CD1c-positive myeloid dendritic cell (primary cell): ENCODE measurements at regions not wholly inside any gene's neighbourhood (a gene's known extent, or its start where the extent isn't known, plus 50 kb on each side); places are given as distances from the start of the nearest gene placed in this dataset.
"Not testable (repeated sequence)": the region's sequence is repeated elsewhere in the genome, so short reads cannot be mapped to it uniquely, and the experiment has no call there.

Source experiments
- DNase-seq: peaks from one replicate; pipeline ENCODE4 v3.0.0-alpha.2; 2016; ENCODE audit errors: extremely low spot score

DNA sequence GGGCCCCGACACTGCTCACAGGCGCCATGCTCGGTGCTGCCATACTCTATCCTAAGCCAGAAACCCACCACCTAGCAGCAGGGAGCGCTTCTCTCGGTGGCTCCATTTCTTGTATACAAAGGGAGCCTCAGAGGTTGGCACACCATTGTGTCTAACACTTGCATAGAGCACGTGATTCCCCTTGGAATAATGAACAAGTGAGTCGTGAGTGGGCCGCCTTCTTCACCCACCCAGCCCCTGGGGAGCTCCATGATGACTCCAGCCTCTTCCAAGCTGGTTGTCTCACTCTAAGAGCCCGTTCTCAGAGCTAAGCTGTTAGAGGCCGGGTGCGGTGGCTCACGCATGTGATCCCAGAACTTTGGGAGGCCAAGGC is 82.3 kb upstream of the ZNF469 start:
- no peak for DNase-seq

DNA sequence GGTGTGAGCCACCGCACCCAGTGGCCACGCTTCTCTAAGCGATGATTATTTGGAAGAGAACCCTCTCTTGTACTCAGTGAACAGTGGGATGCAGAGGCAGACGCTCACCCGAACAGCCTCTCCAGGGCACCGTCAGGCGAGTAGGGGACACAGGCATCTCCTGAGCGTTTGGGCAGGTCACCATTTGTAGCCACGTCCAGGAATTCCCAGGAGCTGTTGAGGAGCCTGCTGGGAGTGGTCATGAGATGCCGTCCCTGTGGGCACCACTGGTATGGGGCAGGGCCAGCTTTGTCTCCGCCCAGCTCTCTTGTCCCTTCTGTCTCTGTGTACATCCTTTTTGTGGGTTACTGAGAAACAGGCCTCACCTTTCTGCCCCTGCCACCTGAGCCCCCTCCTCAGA is 81.3 kb upstream of the ZNF469 start:
- no peak for DNase-seq

- no peak for DNase-seq
Observed at GRCh38 chr16:88301886-88302285, 80.9 kb upstream of the ZNF469 start.

DNA sequence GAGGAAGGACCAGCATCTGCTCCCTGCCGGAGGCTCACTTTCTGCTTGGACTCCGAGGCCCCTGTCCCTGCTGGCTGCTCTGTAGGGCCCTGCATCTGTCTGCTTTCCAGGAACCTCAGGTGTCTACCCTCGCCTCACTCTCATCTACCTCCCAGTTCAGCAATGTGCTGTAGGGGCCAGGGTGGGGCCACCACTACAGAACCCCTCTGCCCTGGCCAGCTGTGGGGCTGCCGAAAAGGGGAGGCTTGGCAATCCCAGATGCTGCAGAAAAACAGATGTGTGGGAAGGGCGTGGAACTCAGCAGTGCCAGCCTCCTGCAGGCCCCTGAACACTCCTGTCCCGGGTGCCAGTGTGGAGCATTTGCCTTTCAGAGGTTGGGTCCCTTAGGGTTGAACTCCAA is 80.1 kb upstream of the ZNF469 start:
- DNase-seq: no peak

- DNase-seq: no peak
Observed at GRCh38 chr16:88303405-88303804, 79.4 kb upstream of the ZNF469 start.

DNA sequence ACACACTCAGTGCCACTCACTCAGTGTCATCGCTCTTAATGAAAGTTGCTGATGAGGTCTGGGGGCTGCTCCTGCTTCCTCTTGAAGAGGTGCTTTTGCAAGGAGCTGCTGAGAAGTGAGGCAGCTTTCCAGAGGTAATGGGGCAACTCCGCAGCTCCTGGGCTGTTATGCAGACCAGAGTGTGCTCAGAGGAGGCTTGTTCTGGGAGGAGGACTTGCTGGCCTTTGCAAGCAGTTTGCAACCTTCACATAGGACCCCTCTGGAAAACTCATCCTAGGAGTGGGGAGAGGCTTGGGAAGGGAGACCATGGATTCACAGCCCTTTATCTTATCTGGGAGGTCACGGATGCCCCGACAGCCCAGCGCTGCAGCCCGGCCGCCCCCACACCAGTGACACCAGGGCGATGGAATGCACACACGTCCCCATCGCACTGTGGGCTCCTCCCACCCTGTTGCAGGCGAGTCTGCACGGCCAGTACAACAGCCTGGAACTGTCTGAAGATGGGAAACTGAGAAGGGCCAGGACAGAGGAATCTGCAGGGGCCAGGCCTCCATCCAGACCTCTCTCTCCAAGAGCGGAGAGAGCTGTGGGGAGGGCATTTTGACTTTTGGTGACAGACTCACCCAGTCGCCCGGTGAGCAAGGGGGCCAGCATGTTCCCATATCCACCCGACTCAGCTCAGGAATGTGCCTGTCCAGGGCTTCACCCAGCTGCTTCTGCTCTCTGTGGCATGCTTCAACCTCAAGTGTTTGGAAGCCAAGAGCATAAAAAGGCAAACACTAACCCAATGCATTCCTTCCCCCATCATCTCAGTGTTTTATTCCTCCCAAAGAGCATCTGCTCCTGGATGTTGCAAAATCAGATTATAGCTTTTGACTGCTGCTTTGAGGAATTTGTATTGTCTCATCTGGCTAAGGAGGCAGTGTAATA is 78.6 kb upstream of the ZNF469 start:
- DNase-seq: no peak

GRCh38 chr16:88305176-88305575 is 77.6 kb upstream of the ZNF469 start:
- no peak for DNase-seq

DNA sequence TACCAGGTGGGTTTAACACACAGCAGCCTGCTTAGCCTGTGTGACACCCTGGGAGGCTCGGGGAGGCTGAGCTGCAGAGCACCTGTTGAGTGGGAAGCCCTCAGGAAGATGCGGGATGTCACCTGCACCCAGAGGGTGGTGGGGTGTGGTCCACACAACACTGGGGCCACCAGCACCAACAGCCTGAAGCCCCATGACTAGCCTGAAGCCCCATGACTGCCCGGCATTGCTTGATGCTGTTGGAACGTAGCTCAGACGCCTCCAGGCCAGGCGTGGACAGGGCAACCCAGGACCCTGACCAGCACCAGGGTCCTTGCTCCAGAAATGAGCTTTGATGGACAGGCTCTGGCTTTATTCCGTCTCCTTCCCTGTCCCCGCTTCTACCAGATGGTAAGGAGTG is 76.3 kb upstream of the ZNF469 start:
- no peak for DNase-seq

DNA sequence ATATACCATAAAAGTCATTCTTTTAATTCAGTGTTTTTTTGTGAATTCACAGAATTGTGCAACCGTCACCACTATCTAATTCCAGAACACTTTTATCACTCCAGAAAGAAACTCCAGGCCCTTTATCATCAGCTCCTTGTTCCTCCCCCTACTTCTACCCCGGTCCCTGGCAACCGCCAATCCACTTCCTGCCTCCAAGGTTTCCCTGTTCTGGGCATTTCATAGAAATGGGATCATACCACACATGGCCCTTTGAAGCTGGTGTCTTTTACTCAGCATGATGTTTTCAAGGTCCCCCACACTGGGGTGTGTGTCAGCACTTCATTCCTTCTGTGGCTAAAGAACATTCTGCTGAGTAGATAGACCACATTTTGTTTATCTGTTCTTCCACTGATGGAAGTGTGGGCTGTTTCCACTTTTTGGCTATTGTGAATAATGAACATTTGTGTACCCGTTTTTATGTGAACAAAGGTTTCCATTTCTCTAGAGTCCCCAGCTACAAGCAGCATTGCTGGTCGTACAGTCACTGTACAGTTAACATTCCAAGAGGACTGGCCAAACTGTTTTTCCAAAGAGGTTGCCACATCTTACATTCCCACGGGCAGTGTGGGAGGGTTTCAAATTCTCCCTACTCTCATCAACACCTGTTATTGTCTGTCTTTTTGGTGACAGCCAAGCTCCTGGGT is 75.8 kb upstream of the ZNF469 start:
- DNase-seq: no peak

- no peak for DNase-seq
Observed at GRCh38 chr16:88308441-88309173, 74.2 kb upstream of the ZNF469 start.

- DNase-seq: no peak
Observed at GRCh38 chr16:88309174-88309907, 73.4 kb upstream of the ZNF469 start.

DNA sequence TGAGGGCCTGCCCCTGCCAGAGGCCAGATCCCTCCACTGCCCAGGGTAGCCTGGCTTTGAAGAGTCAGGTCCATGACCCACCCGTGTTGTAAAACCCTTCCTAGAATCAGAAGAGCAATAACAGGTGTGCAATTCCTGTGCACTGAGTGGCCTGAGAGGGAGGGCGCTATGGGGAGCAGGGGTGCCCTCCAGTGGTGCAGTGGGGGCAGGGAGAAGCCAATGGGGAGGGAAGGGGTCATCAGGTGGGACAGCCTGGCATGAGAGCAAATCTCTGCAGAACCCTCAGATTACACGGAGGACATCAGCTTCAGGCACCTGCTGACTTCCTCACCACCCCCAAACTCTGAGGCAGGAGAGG is 72.9 kb upstream of the ZNF469 start:
- DNase-seq: no peak

- DNase-seq: no peak
Observed at GRCh38 chr16:88310796-88311605, 71.8 kb upstream of the ZNF469 start.

- DNase-seq: not testable (repeated sequence)
Observed at GRCh38 chr16:88311860-88312259, 70.9 kb upstream of the ZNF469 start.

DNA sequence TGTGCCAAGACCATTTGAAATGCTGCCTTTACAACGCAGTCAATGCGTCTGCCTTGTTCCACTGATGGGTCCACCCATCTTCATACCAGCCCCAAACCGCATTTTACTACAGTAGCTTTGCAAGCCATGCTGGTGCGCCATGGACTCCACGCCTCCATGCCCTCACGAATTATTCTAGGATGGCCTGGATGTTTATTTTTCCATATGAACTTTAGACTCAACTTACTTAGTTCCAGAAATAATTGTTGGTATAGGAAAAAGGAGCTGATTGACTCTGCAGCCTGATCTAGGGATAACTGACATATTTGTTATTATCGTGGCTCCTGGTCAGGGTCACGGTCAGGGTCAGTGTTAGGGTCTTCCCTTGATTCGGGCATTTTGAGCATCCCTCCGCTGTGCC is 70.0 kb upstream of the ZNF469 start:
- no peak for DNase-seq

DNA sequence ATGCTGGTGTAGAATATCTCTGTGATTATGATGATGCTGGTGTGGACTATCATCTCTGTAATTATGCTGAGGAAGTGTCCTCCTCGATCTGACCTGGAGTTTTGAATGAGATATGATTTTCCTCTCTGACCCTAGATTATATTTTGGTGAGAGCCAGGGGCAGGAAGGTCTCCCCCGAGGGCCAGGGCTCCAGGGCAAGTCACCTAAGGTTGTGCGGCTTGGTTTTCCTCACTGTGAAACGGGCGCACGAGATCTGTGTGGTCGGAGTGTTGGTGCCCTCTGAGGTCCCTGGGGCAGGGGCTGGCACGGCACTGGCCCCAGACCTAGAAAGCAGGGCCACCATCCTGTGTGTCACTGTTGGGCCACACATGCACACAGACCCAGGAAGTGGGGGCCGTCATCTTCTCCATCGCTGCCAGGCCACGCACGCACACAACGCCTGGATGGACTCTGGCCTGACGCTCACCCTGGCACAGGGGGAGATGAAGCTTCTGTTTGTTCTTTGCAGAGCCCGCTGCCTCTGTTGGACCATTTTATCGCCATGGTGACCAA is 67.7 kb upstream of the ZNF469 start:
- DNase-seq: no peak

- DNase-seq: no peak
Observed at GRCh38 chr16:88315543-88316105, 67.1 kb upstream of the ZNF469 start.

GRCh38 chr16:88316151-88316550 is 66.6 kb upstream of the ZNF469 start:
- no peak for DNase-seq

DNA sequence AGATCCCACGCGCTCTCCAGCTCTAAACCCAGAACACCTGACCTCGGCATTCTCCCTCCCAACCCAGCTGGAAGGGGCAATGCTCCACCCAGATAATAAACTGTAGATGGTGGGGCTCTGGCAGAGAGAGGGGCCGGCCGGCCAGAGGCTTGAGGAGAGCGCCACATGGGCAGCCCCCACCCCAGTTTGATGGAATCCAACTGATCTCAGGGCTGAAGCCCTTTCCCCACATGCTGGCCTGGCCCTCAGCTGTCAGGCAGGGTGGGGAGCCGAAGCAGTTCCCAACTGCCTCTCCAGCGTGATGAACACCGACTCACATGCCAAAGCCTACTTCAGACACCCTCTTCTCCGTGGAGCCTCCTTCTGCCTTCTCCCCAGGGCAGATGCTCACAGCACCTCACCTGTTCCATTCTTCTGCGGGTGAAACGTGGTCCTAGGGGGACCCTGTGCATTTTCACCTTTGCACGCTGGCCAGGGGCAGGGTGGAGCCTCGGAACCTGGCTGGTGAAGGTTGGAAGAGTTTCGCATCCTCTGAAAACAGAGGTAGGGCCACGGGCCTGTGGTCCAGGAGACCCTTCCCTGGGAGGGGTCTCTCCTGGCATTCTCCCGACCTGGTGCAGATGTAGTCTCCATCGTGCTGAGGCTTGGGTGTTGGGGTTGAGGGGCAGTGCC is 65.7 kb upstream of the ZNF469 start:
- DNase-seq: no peak

GRCh38 chr16:88317613-88317965 is 65.2 kb upstream of the ZNF469 start:
- DNase-seq: no peak
